H1 (cell line): ENCODE measurements at regions not wholly inside any gene's neighbourhood (a gene's known extent, or its start where the extent isn't known, plus 50 kb on each side); places are given as distances from the start of the nearest gene placed in this dataset.

Source experiments
- CTCF ChIA-PET: fragments of 300-600 bp; sonication (Branson Sonifier 250); formaldehyde crosslinking; loops from one replicate; lab custom pipeline; 2021; ENCODE audit not compliant: partially characterized antibody; lab: Charles Lee
- POLR2A ChIA-PET: fragments of 300-600 bp; sonication (Branson Sonifier 250); formaldehyde crosslinking; loops from one replicate; lab custom pipeline; 2021; ENCODE audit warnings: inconsistent platforms; ENCODE audit not compliant: partially characterized antibody; lab: Charles Lee
- DNase-seq, 2 experiments: peaks; one replicate each; pipeline versions ENCODE4 v3.0.0 to v3.0.0-alpha.2; 2010 to 2022; ENCODE audit warnings: low spot score in 2 of 2, low read depth in 1 of 2, mixed read lengths in 1 of 2
- FAIRE-seq: peaks from 2 replicates; lab custom pipeline; 2011; peaks lifted over from hg19 to GRCh38; lab: Jason Lieb, UNC
- H2AFZ ChIP-seq: 2 replicates; pipeline ENCODE4 v1.8.1; 2012; ENCODE audit warnings: low read length, inconsistent platforms
- H2AK5ac ChIP-seq: 2 replicates; pipeline ENCODE4 v1.6.1; 2013; ENCODE audit warnings: low read depth, low read length
- H2BK120ac ChIP-seq: replicated peaks from 2 replicates; pipeline ENCODE3; 2013; ENCODE audit warnings: low read depth, low read length, inconsistent platforms
- H2BK12ac ChIP-seq: 2 replicates; pipeline ENCODE4 v1.6.1; 2013; ENCODE audit warnings: low read depth, low read length
- H2BK15ac ChIP-seq: 2 replicates; pipeline ENCODE4 v1.6.1; 2013; ENCODE audit warnings: low read length
- H2BK20ac ChIP-seq: 2 replicates; pipeline ENCODE4 v1.6.1; 2013; ENCODE audit warnings: low read length
- H2BK5ac ChIP-seq: 2 replicates; pipeline ENCODE4 v1.6.1; 2013; ENCODE audit warnings: low read depth, low read length
- H3K14ac ChIP-seq: 2 replicates; pipeline ENCODE4 v1.6.1; 2013; ENCODE audit warnings: inconsistent platforms; ENCODE audit not compliant: insufficient read length
- H3K18ac ChIP-seq: 2 replicates; pipeline ENCODE4 v1.6.1; 2013; ENCODE audit warnings: low read length; ENCODE audit errors: extremely low read depth
- H3K23ac ChIP-seq: 2 replicates; pipeline ENCODE4 v1.6.1; 2013; ENCODE audit warnings: inconsistent platforms; ENCODE audit not compliant: insufficient read length
- H3K23me2 ChIP-seq: 2 replicates; pipeline ENCODE4 v1.6.1; 2013; ENCODE audit warnings: low read depth, low read length
- H3K27ac ChIP-seq: 2 replicates; pipeline ENCODE4 v1.6.1; 2011; ENCODE audit warnings: low read depth, low read length, inconsistent platforms
- H3K27me3 ChIP-seq, 4 experiments: replicated peaks in 1 of 4; 1 replicate in 1 of 4; 2 replicates in 3 of 4; pipeline versions ENCODE4 v1.6.1 to v1.8.1; 2011 to 2013; ENCODE audit warnings: low read length in 3 of 4, mild to moderate bottlenecking in 3 of 4, inconsistent platforms in 2 of 4, mixed read lengths in 2 of 4, moderate library complexity in 1 of 4; ENCODE audit not compliant: control insufficient read depth in 3 of 4, insufficient read depth in 3 of 4; ENCODE audit errors: extremely low read depth in 1 of 4
- H3K36me3 ChIP-seq, 4 experiments: 2 replicates each; pipeline versions ENCODE4 v1.6.1 to v1.8.1; 2011 to 2013; ENCODE audit warnings: mild to moderate bottlenecking in 4 of 4, low read length in 3 of 4, moderate library complexity in 2 of 4, control low read depth in 1 of 4, inconsistent platforms in 1 of 4; ENCODE audit not compliant: insufficient read depth in 4 of 4, control insufficient read depth in 2 of 4
- H3K4ac ChIP-seq: replicated peaks from 2 replicates; pipeline ENCODE3; 2013; ENCODE audit warnings: low read length, low read depth, mixed read lengths, inconsistent platforms; ENCODE audit not compliant: insufficient read length
- H3K4me1 ChIP-seq, 4 experiments: replicated peaks in 1 of 4; 1 replicate in 1 of 4; 2 replicates in 3 of 4; pipeline versions ENCODE4 v1.6.1 to v1.8.1; 2011 to 2013; ENCODE audit warnings: low read length in 3 of 4, inconsistent platforms in 2 of 4, mixed read lengths in 1 of 4; ENCODE audit not compliant: insufficient read depth in 4 of 4, control insufficient read depth in 3 of 4
- H3K4me2 ChIP-seq, 2 experiments: 2 replicates each; pipeline versions ENCODE4 v1.6.1 to v1.8.1; 2011 to 2013; ENCODE audit warnings: low read depth in 2 of 2, low read length in 2 of 2, control low read depth in 1 of 2, inconsistent platforms in 1 of 2, mild to moderate bottlenecking in 1 of 2; ENCODE audit not compliant: insufficient read depth in 1 of 2
- H3K4me3 ChIP-seq, 4 experiments: fragments of 200-600, 300-600 bp in 1 of 4; sonication (generic), shearing (Covaris generic), sonication (Bioruptor Twin) in 1 of 4; 2 replicates each; pipeline versions ENCODE4 v1.5.1 to v1.8.1; 2011 to 2016; ENCODE audit warnings: low read length in 4 of 4, low read depth in 3 of 4, control low read depth in 2 of 4, inconsistent platforms in 2 of 4, mild to moderate bottlenecking in 2 of 4, mixed read lengths in 1 of 4, moderate library complexity in 1 of 4; ENCODE audit not compliant: insufficient read depth in 2 of 4; ENCODE audit errors: extremely low read depth in 1 of 4
- H3K56ac ChIP-seq: replicated peaks from 2 replicates; pipeline ENCODE3; 2013; ENCODE audit warnings: low read depth, mild to moderate bottlenecking, mixed read lengths, low read length, inconsistent platforms; ENCODE audit not compliant: insufficient read length
- H3K79me1 ChIP-seq: 2 replicates; pipeline ENCODE4 v1.6.1; 2013; ENCODE audit warnings: low read depth, low read length, control low read depth
- H3K79me2 ChIP-seq, 2 experiments: 2 replicates each; pipeline versions ENCODE4 v1.6.1 to v1.8.1; 2012 to 2013; ENCODE audit warnings: low read length in 2 of 2, mild to moderate bottlenecking in 2 of 2, inconsistent platforms in 1 of 2; ENCODE audit not compliant: insufficient read depth in 2 of 2, control insufficient read depth in 1 of 2
- H3K9ac ChIP-seq, 4 experiments: replicated peaks in 1 of 4; 1 replicate in 1 of 4; 2 replicates in 3 of 4; pipeline versions ENCODE4 v1.6.1 to v1.8.1; 2011 to 2013; ENCODE audit warnings: low read depth in 3 of 4, low read length in 3 of 4, control low read depth in 2 of 4, mild to moderate bottlenecking in 2 of 4, moderate library complexity in 2 of 4, inconsistent platforms in 1 of 4; ENCODE audit errors: extremely low read depth in 1 of 4
- H3K9me3 ChIP-seq, 2 experiments: 2 replicates each; pipeline versions ENCODE4 v1.6.1 to v1.8.1; 2012 to 2013; ENCODE audit warnings: mild to moderate bottlenecking in 2 of 2, moderate library complexity in 2 of 2, control low read depth in 1 of 2, inconsistent platforms in 1 of 2, low read depth in 1 of 2, low read length in 1 of 2, mixed read lengths in 1 of 2; ENCODE audit not compliant: insufficient read depth in 2 of 2
- H4K20me1 ChIP-seq, 2 experiments: replicated peaks in 1 of 2; 2 replicates each; pipeline versions ENCODE3 to v1.8.1; 2011 to 2013; ENCODE audit warnings: inconsistent platforms in 2 of 2, low read length in 2 of 2, mild to moderate bottlenecking in 1 of 2; ENCODE audit not compliant: insufficient read depth in 2 of 2, control insufficient read depth in 1 of 2
- H4K5ac ChIP-seq: 2 replicates; pipeline ENCODE4 v1.6.1; 2013; ENCODE audit warnings: low read length, low read depth, mixed read lengths, inconsistent platforms; ENCODE audit not compliant: insufficient read length
- H4K8ac ChIP-seq: 2 replicates; pipeline ENCODE4 v1.8.0; 2013; ENCODE audit warnings: mild to moderate bottlenecking, moderate library complexity, low read length, inconsistent platforms; ENCODE audit not compliant: insufficient read depth; ENCODE audit errors: extremely low read depth
- H4K91ac ChIP-seq: replicated peaks from 2 replicates; pipeline ENCODE3; 2013; ENCODE audit warnings: low read length, mixed read lengths, inconsistent platforms; ENCODE audit not compliant: insufficient read length
- ASH2L ChIP-seq: fragments of 200-600, 300-600 bp; sonication (generic); IDR thresholded peaks from one replicate; pipeline ENCODE4 v1.7.1; 2017; ENCODE audit warnings: low read length
- CTCF ChIP-seq, 3 experiments: IDR thresholded peaks; 1 replicate in 2 of 3; 2 replicates in 1 of 3; pipeline versions ENCODE4 v1.5.1 to v1.6.1; 2011; ENCODE audit warnings: low read length in 3 of 3, mild to moderate bottlenecking in 3 of 3, inconsistent platforms in 2 of 3, low read depth in 1 of 3, moderate library complexity in 1 of 3; ENCODE audit not compliant: insufficient read depth in 1 of 3; ENCODE audit errors: control extremely low read depth in 1 of 3
- EGR1 ChIP-seq: IDR thresholded peaks from 2 replicates; pipeline ENCODE4 v1.6.1; 2011; ENCODE audit warnings: low read depth, low read length, borderline replicate concordance
- HDAC2 ChIP-seq, 2 experiments: fragments of 300-600 bp in 1 of 2; sonication (generic) in 1 of 2; IDR thresholded peaks; 2 replicates each; pipeline ENCODE4 v1.6.1; 2011 to 2012; ENCODE audit warnings: low read depth in 2 of 2, low read length in 2 of 2, mild to moderate bottlenecking in 2 of 2, moderate library complexity in 2 of 2, borderline replicate concordance in 1 of 2, inconsistent platforms in 1 of 2
- HDAC6 ChIP-seq: IDR thresholded peaks from one replicate; pipeline ENCODE4 v1.7.1; 2012; ENCODE audit warnings: low read depth, mild to moderate bottlenecking, inconsistent platforms, low read length, moderate library complexity
- NRF1 ChIP-seq: IDR thresholded peaks from 2 replicates; pipeline ENCODE4 v1.6.1; 2011; ENCODE audit warnings: mild to moderate bottlenecking, low read depth, low read length, improper control_type of control experiment
- SP1 ChIP-seq: IDR thresholded peaks from 2 replicates; pipeline ENCODE4 v1.6.1; 2011; ENCODE audit warnings: low read depth, low read length
- WGBS, 2 experiments: shearing (Covaris generic) in 1 of 2; methylation state at CpG; one replicate each; pipeline versions ENCODE4 v1.1.6 to v1.1.7; 2013 to 2015; ENCODE audit warnings: low lambda C conversion rate in 2 of 2, mixed read lengths in 2 of 2, inconsistent platforms in 1 of 2, low coverage in 1 of 2, missing lambda C conversion rate in 1 of 2; ENCODE audit not compliant: insufficient replicate concordance in 2 of 2, insufficient coverage in 1 of 2, insufficient read length in 1 of 2; ENCODE audit errors: extremely low coverage in 1 of 2, missing lambda C conversion rate in 1 of 2; 5-methylcytosine and 5-hydroxymethylcytosine counted together

- Histone ChIP-seq H2AK5ac (no peak overlapping the region), H3K23me2 (no peaks in the 10 kb centered on the region), H3K79me2 (no peaks in the 10 kb centered on the region), H3K4me2 (no peak overlapping the region), H3K9me3 (no peaks in the 10 kb centered on the region), H3K56ac (no peak overlapping the region), H3K4me3 (no peak overlapping the region), H4K5ac (no peak overlapping the region), H3K4ac (no peak overlapping the region), H2BK120ac (no peak overlapping the region), H3K36me3 (peaks cover 0 to 5% (median 2%) of the 10 kb centered on the region in 4 experiments; a peak in 4 of 8 replicates), H2BK20ac (no peak overlapping the region), H4K8ac (no peak overlapping the region), H2BK5ac (no peak overlapping the region), H2BK15ac (no peak overlapping the region), H3K4me1 (peaks cover 0 to 2% (median 0%) of the 10 kb centered on the region in 4 experiments; a peak in 1 of 7 replicates), H3K27ac (no peak overlapping the region), H2BK12ac (no peak overlapping the region), H3K9ac (no peak overlapping the region), H3K79me1 (no peaks in the 10 kb centered on the region; the same call in 1 of the 2 replicates), H3K18ac (no peak overlapping the region), H4K20me1 (no peaks in the 10 kb centered on the region), H3K14ac (no peak overlapping the region), H3K23ac (no peak overlapping the region), H4K91ac (no peak overlapping the region), H3K27me3 (no peaks in the 10 kb centered on the region), H2AFZ (no peak overlapping the region)
- DNase-seq: no peak
- TF ChIP-seq HDAC2 (IDR thresholded peaks at IDR 0.05; ENCODE audit: borderline replicate concordance in 1 of 2, low read depth in 2 of 2, low read length in 2 of 2) (no peak), SP1 (no peak), CTCF (IDR thresholded peaks at IDR 0.05; ENCODE audit: control extremely low read depth in 1 of 3, insufficient read depth in 1 of 3, low read depth in 1 of 3, low read length in 3 of 3) (no peak), NRF1 (no peak), EGR1 (no peak), HDAC6 (no peak), ASH2L (no peak)
- CTCF ChIA-PET: no interaction called here
- POLR2A ChIA-PET: no interaction called here
- 91% methylated on average over 4 of the region's 4 CpGs; no CpG with 5 or more reads in 1 of the 2 experiments for WGBS, 2 experiments
- FAIRE-seq: no peak
Measured at GRCh38 chr7:109577265-109577664, 1007.6 kb downstream of the DNAJB9 start.
